ENCODE measurements at regions not wholly inside any gene's neighbourhood (a gene's known extent, or its start where the extent isn't known, plus 50 kb on each side); places are given as distances from the start of the nearest gene placed in this dataset.

DNA sequence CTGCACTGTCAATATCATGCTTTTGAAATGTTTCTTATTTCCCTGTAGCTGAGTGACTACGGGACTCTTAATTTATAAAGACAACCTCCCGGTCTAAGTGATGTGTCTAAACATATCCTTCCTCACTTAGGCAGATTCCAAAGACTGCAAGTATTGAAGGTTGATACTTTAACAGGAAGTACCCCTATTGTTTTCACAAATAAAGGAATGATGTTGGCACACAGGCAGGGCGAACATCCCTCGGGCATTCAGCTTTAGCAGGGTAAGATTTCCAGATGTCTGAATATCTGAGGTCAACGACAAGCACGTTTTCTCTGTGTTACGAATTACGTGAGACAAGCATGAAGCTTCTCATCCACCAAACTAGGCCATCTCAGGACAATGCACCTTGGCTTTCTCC lies 638.0 kb upstream of the FRG1 start:
- no peaks in the 10 kb centered on the region for H3K9me3 ChIP-seq (ENCODE audit: control insufficient read depth, insufficient read depth, low read length)
- H3K9ac ChIP-seq (ENCODE audit: low read depth, low read length): no peak overlapping the region
- no peak overlapping the region for H2BK120ac ChIP-seq (ENCODE audit: low read depth, low read length)
- ChIA-PET CTCF (no interaction called here), POLR2A (ENCODE audit: unreplicated experiment) (no interaction called here)
- intact Hi-C loops (cut with micrococcal nuclease): no loop called here
- 78% methylated on average over 3 of the region's 8 CpGs; no CpG with 5 or more reads in 1 of the 2 experiments for WGBS, 2 experiments (ENCODE audit: extremely low coverage in 2 of 2, insufficient read length in 1 of 2)
- H2BK20ac ChIP-seq (ENCODE audit: low read depth, low read length): no peak overlapping the region
- H3K4ac ChIP-seq (ENCODE audit: low read depth, low read length): no peak overlapping the region
- H4K20me1 ChIP-seq (ENCODE audit: insufficient read depth, low read length): no peaks in the 10 kb centered on the region
- no peak overlapping the region for H3K27ac ChIP-seq (ENCODE audit: insufficient read depth, low read length)
- no peak overlapping the region for H2AK9ac ChIP-seq (replicated peaks; ENCODE audit: low read depth, low read length, poor library complexity)
- no peak overlapping the region for H4K8ac ChIP-seq (ENCODE audit: low read depth in 2 of 2, low read length in 2 of 2)
- H3K14ac ChIP-seq (replicated peaks; ENCODE audit: low read depth, low read length): no peak overlapping the region
- no peak overlapping the region for H3K23ac ChIP-seq (ENCODE audit: low read depth, low read length)
- H2BK5ac ChIP-seq (ENCODE audit: low read depth, low read length, poor library complexity, severe bottlenecking): no peak overlapping the region
- H3K9me1 ChIP-seq (ENCODE audit: insufficient read depth, low read length): no peaks in the 10 kb centered on the region
- no peak overlapping the region for H3K4me3 ChIP-seq (ENCODE audit: insufficient read depth, low read depth, low read length)
- dilution Hi-C loops (cut with HindIII; ENCODE audit: low sequenced_read_pairs, unreplicated experiment): no loop called here
- no peak overlapping the region for H2AFZ ChIP-seq (replicated peaks; ENCODE audit: low read length, poor library complexity)
- no peaks in the 10 kb centered on the region for H3K79me1 ChIP-seq (ENCODE audit: low read depth in 1 of 2, low read length in 2 of 2)
- no peak for ATAC-seq (ENCODE audit: low read depth)
- H2AK5ac ChIP-seq (ENCODE audit: low read depth, low read length): no peak overlapping the region
- TF ChIP-seq RCOR1 (IDR thresholded peaks at IDR 0.05; ENCODE audit: insufficient replicate concordance, low read length) (no peak), MAFK (IDR thresholded peaks at IDR 0.05; ENCODE audit: low read depth, low read length) (no peak), POLR2A (IDR thresholded peaks at IDR 0.05; ENCODE audit: low read depth, low read length) (no peak), SMC3 (IDR thresholded peaks at IDR 0.05; ENCODE audit: low read depth, low read length) (no peak), RAD21 (IDR thresholded peaks at IDR 0.05; ENCODE audit: low read length) (no peak), NFE2L2 (IDR thresholded peaks at IDR 0.05; ENCODE audit: low read depth, low read length) (no peak), MXI1 (IDR thresholded peaks at IDR 0.05; ENCODE audit: borderline replicate concordance, low read depth, low read length) (no peak), FOS (IDR thresholded peaks at IDR 0.05; ENCODE audit: low read depth, low read length) (no peak)
- TF ChIP-seq, protein P1, sequence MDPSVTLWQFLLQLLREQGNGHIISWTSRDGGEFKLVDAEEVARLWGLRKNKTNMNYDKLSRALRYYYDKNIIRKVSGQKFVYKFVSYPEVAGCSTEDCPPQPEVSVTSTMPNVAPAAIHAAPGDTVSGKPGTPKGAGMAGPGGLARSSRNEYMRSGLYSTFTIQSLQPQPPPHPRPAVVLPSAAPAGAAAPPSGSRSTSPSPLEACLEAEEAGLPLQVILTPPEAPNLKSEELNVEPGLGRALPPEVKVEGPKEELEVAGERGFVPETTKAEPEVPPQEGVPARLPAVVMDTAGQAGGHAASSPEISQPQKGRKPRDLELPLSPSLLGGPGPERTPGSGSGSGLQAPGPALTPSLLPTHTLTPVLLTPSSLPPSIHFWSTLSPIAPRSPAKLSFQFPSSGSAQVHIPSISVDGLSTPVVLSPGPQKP (IDR thresholded peaks at IDR 0.05; ENCODE audit: borderline replicate concordance, low read depth, low read length): no peak
- TF ChIP-seq, protein P2, sequence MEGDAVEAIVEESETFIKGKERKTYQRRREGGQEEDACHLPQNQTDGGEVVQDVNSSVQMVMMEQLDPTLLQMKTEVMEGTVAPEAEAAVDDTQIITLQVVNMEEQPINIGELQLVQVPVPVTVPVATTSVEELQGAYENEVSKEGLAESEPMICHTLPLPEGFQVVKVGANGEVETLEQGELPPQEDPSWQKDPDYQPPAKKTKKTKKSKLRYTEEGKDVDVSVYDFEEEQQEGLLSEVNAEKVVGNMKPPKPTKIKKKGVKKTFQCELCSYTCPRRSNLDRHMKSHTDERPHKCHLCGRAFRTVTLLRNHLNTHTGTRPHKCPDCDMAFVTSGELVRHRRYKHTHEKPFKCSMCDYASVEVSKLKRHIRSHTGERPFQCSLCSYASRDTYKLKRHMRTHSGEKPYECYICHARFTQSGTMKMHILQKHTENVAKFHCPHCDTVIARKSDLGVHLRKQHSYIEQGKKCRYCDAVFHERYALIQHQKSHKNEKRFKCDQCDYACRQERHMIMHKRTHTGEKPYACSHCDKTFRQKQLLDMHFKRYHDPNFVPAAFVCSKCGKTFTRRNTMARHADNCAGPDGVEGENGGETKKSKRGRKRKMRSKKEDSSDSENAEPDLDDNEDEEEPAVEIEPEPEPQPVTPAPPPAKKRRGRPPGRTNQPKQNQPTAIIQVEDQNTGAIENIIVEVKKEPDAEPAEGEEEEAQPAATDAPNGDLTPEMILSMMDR (conservative IDR thresholded peaks at IDR 0.05; ENCODE audit: low read depth, low read length): no peak
- H2BK15ac ChIP-seq (ENCODE audit: low read depth, low read length): no peak overlapping the region
- no TSS peak for BruUV-seq (replicated peaks)
- H3K18ac ChIP-seq (ENCODE audit: low read depth, low read length): no peak overlapping the region
- no peaks in the 10 kb centered on the region for H3K4me1 ChIP-seq (ENCODE audit: control insufficient read depth, insufficient read depth, low read length)
- in situ Hi-C loops (cut with MboI; ENCODE audit: low sequenced_read_pairs): no loop called here
- no peaks in the 10 kb centered on the region for H3K36me3 ChIP-seq (ENCODE audit: control insufficient read depth, insufficient read depth, low read length)
- no peaks in the 10 kb centered on the region for H3K27me3 ChIP-seq (ENCODE audit: control insufficient read depth, insufficient read depth, low read length)
- no peak overlapping the region for H3K56ac ChIP-seq (ENCODE audit: extremely low read depth, insufficient read depth, low read length)
- H4K5ac ChIP-seq (ENCODE audit: low read depth, low read length): 0 out of 2 replicates have a peak overlapping the region, but pooled peaks have one; percentile 48
- no peak overlapping the region for H3K4me2 ChIP-seq (ENCODE audit: low read depth, low read length)
- DNase-seq: no peak
- H4K91ac ChIP-seq (ENCODE audit: insufficient read depth, low read depth, low read length): no peak overlapping the region

All from IMR-90 (cell line).